Suprapubic skin (tissue), 4 donors: ENCODE measurements at regions not wholly inside any gene's neighbourhood (a gene's known extent, or its start where the extent isn't known, plus 50 kb on each side); places are given as distances from the start of the nearest gene placed in this dataset.
A peak's percentile ranks its signal among the peaks of the same experiment; 100 is the strongest.

Experiments used
- DNase-seq, 2 donors: peaks; one replicate each; pipeline ENCODE4 v3.0.0-alpha.2; 2019; ENCODE audit warnings: low spot score in 2 of 2
- H3K27ac ChIP-seq: fragments of 200-600 bp; sonication (generic); one replicate; pipeline ENCODE4 v1.5.1; 2019
- H3K27me3 ChIP-seq: fragments of 200-600 bp; sonication (generic); one replicate; pipeline ENCODE4 v1.5.1; 2019
- H3K36me3 ChIP-seq: fragments of 200-600 bp; sonication (generic); one replicate; pipeline ENCODE4 v1.5.1; 2019
- H3K4me1 ChIP-seq: fragments of 200-600 bp; sonication (generic); one replicate; pipeline ENCODE4 v1.5.1; 2019
- H3K4me3 ChIP-seq: fragments of 200-600 bp; sonication (generic); one replicate; pipeline ENCODE4 v1.5.1; 2019; ENCODE audit warnings: mild to moderate bottlenecking
- H3K9me3 ChIP-seq: fragments of 200-600 bp; sonication (generic); one replicate; pipeline ENCODE4 v1.5.1; 2019
- CTCF ChIP-seq, 2 donors: fragments of 200-600 bp in 1 of 2; fragments of 450-650 bp in 1 of 2; sonication (generic) in 1 of 2; IDR thresholded peaks; one replicate each; pipeline ENCODE4 v1.5.1; 2016 to 2019; ENCODE audit warnings: antibody characterized with exemption in 2 of 2, mild to moderate bottlenecking in 1 of 2, moderate library complexity in 1 of 2
- EP300 ChIP-seq: sonication (generic); formaldehyde crosslinking; IDR thresholded peaks from one replicate; pipeline ENCODE4 v1.6.1; 2017; ENCODE audit warnings: antibody characterized with exemption
- POLR2A ChIP-seq, 2 donors: fragments of 450-650 bp; IDR thresholded peaks; one replicate each; pipeline ENCODE4 v1.6.1; 2017; ENCODE audit warnings: antibody characterized with exemption in 2 of 2, mild to moderate bottlenecking in 2 of 2, moderate library complexity in 2 of 2
- POLR2AphosphoS5 ChIP-seq, 3 donors: sonication (generic); formaldehyde crosslinking; IDR thresholded peaks; one replicate each; pipeline ENCODE4 v1.6.1; 2017; ENCODE audit warnings: antibody characterized with exemption in 3 of 3
- WGBS: methylation state at CpG from one replicate; pipeline ENCODE4 v1.1.5; 2018; 5-methylcytosine and 5-hydroxymethylcytosine counted together

GRCh38 chr6:2435323-2435722, 189.9 kb upstream of the GMDS start:
- no peak for DNase-seq
- H3K4me1 ChIP-seq = no peaks in the 10 kb centered on the region
- H3K36me3 ChIP-seq = no peaks in the 10 kb centered on the region
- H3K4me3 ChIP-seq = no peak overlapping the region
- TF ChIP-seq POLR2AphosphoS5 (IDR thresholded peaks at IDR 0.05) (no peak), CTCF (IDR thresholded peaks at IDR 0.05) (no peak), POLR2A (IDR thresholded peaks at IDR 0.05) (no peak), EP300 (no peak)
- 72% methylated on average over 9 of the region's 9 CpGs for WGBS
- no peak overlapping the region for H3K27ac ChIP-seq
- H3K9me3 ChIP-seq = no peaks in the 10 kb centered on the region
- no peaks in the 10 kb centered on the region for H3K27me3 ChIP-seq

GRCh38 chr6:2434912-2435311, 189.5 kb upstream of the GMDS start:
- H3K9me3 ChIP-seq = no peaks in the 10 kb centered on the region
- H3K4me1 ChIP-seq = no peaks in the 10 kb centered on the region
- no peak overlapping the region for H3K4me3 ChIP-seq
- no peaks in the 10 kb centered on the region for H3K27me3 ChIP-seq
- no peak for TF ChIP-seq EP300
- TF ChIP-seq POLR2AphosphoS5 (IDR thresholded peaks at IDR 0.05) = no peak
- TF ChIP-seq CTCF (IDR thresholded peaks at IDR 0.05) = no peak
- no peak for TF ChIP-seq POLR2A (IDR thresholded peaks at IDR 0.05)
- no peak for DNase-seq
- no peak overlapping the region for H3K27ac ChIP-seq
- no peaks in the 10 kb centered on the region for H3K36me3 ChIP-seq
- WGBS = 80% methylated on average over 6 of the region's 6 CpGs

GRCh38 chr6:2434116-2434515, 188.7 kb upstream of the GMDS start:
- Histone ChIP-seq H3K4me3 (no peak overlapping the region), H3K27me3 (no peaks in the 10 kb centered on the region), H3K9me3 (no peaks in the 10 kb centered on the region), H3K4me1 (no peaks in the 10 kb centered on the region), H3K36me3 (no peaks in the 10 kb centered on the region), H3K27ac (no peak overlapping the region)
- WGBS = 91% methylated on average over 6 of the region's 6 CpGs
- DNase-seq = no peak
- TF ChIP-seq CTCF (IDR thresholded peaks at IDR 0.05) = no peak

GRCh38 chr6:2433711-2434110, 188.3 kb upstream of the GMDS start:
- Histone ChIP-seq H3K36me3 (no peaks in the 10 kb centered on the region), H3K4me3 (no peak overlapping the region), H3K27ac (no peak overlapping the region), H3K4me1 (no peaks in the 10 kb centered on the region), H3K9me3 (no peaks in the 10 kb centered on the region), H3K27me3 (no peaks in the 10 kb centered on the region)
- TF ChIP-seq POLR2A (IDR thresholded peaks at IDR 0.05) = no peak
- TF ChIP-seq POLR2AphosphoS5 (IDR thresholded peaks at IDR 0.05) = no peak
- TF ChIP-seq CTCF (IDR thresholded peaks at IDR 0.05) = no peak
- no peak for TF ChIP-seq EP300
- 100% methylated on average over 3 of the region's 9 CpGs for WGBS
- peak in 1 of 2 donors; percentile 48 for DNase-seq

GRCh38 chr6:2433266-2433665, 187.9 kb upstream of the GMDS start:
- no peaks in the 10 kb centered on the region for H3K36me3 ChIP-seq
- 93% methylated on average over 5 of the region's 5 CpGs for WGBS
- H3K4me3 ChIP-seq = no peak overlapping the region
- DNase-seq = no peak
- no peak overlapping the region for H3K27ac ChIP-seq
- H3K4me1 ChIP-seq = no peaks in the 10 kb centered on the region
- H3K27me3 ChIP-seq = no peaks in the 10 kb centered on the region
- no peaks in the 10 kb centered on the region for H3K9me3 ChIP-seq
- TF ChIP-seq POLR2AphosphoS5 (IDR thresholded peaks at IDR 0.05) (no peak), CTCF (IDR thresholded peaks at IDR 0.05) (no peak), EP300 (no peak), POLR2A (IDR thresholded peaks at IDR 0.05) (no peak)
